ENCODE measurements at regions not wholly inside any gene's neighbourhood (a gene's known extent, or its start where the extent isn't known, plus 50 kb on each side); places are given as distances from the start of the nearest gene placed in this dataset.

- no peak for TF ChIP-seq CTCF (IDR thresholded peaks at IDR 0.05)
- TF ChIP-seq POLR2A (IDR thresholded peaks at IDR 0.05): no peak
Measured at GRCh38 chr2:16244966-16245320, 304.6 kb downstream of the MYCN start.
